Upper lobe of left lung (tissue), 4 donors: ENCODE measurements at regions not wholly inside any gene's neighbourhood (a gene's known extent, or its start where the extent isn't known, plus 50 kb on each side); places are given as distances from the start of the nearest gene placed in this dataset.

Source experiments
- CTCF ChIP-seq, 6 experiments: fragments of 450-650 bp in 4 of 6; fragments of 200-600 bp in 2 of 6; sonication (generic) in 2 of 6; IDR thresholded peaks; one replicate each; pipeline ENCODE4 v1.5.1; 2016 to 2019; ENCODE audit warnings: antibody characterized with exemption in 6 of 6
- EP300 ChIP-seq, 4 donors: sonication (generic); formaldehyde crosslinking; IDR thresholded peaks; one replicate each; pipeline ENCODE4 v1.5.1; 2017; ENCODE audit warnings: antibody characterized with exemption in 4 of 4, control low read depth in 2 of 4
- POLR2A ChIP-seq, 4 donors: fragments of 450-650 bp; IDR thresholded peaks; one replicate each; pipeline ENCODE4 v1.5.1; 2016 to 2017; ENCODE audit warnings: antibody characterized with exemption in 4 of 4, mild to moderate bottlenecking in 2 of 4
- POLR2AphosphoS5 ChIP-seq, 2 donors: sonication (generic); formaldehyde crosslinking; IDR thresholded peaks; one replicate each; pipeline ENCODE4 v1.5.1; 2017; ENCODE audit warnings: antibody characterized with exemption in 2 of 2

GRCh38 chr9:30382271-30382670, 2002.2 kb upstream of the ACO1 start:
- no peak for TF ChIP-seq POLR2A (IDR thresholded peaks at IDR 0.05)
- no peak for TF ChIP-seq CTCF (IDR thresholded peaks at IDR 0.05)
- TF ChIP-seq POLR2AphosphoS5 (IDR thresholded peaks at IDR 0.05) = no peak
- no peak for TF ChIP-seq EP300 (IDR thresholded peaks at IDR 0.05)
